HG03280 (cell line): ENCODE measurements at regions not wholly inside any gene's neighbourhood (a gene's known extent, or its start where the extent isn't known, plus 50 kb on each side); places are given as distances from the start of the nearest gene placed in this dataset.

Experiments used
- ATAC-seq: cut with Tn5 transposase; IDR thresholded peaks from one replicate; pipeline ENCODE4 v1.9.1; 2021; ENCODE audit warnings: mild to moderate bottlenecking, moderate library complexity; ENCODE audit not compliant: unreplicated experiment

DNA sequence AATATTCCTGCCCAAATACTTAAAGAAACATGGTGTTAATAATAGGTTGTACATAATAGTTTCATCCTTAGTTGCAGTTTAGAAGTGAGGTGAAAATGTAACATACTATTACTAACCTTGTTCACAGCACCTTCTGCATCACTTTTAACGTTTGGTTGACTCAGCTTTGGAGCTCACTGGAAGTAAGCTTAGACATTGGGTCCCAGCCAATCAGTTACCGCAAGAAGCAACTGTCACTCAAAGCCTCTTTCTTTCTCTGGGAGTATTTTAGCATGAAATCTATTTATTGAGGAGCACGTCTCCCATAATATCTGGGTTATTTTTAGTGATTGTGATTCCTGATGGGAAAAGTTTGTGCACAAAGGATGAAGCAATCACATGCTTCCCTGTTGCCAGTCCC lies 472.6 kb downstream of the SNAPC1 start:
- no peak for ATAC-seq

DNA sequence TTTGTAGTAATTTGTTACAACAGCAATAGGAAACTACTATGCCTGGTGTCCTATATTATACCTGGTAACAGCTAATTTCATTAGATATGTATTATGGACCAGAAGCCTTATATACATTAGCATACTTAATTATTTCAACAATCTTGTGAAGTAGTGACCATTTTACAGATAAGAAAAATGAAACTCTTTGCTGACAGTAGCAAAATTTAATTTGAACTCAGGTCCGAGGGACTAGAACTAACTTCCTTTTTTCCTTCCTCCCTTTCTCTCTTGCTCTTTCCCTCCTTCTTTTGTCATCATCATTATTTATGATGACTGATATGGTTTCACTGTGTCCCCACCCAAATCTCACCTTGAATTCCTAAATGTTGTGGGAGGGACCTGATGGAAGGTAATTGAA lies 482.0 kb downstream of the SNAPC1 start:
- ATAC-seq: no peak

DNA sequence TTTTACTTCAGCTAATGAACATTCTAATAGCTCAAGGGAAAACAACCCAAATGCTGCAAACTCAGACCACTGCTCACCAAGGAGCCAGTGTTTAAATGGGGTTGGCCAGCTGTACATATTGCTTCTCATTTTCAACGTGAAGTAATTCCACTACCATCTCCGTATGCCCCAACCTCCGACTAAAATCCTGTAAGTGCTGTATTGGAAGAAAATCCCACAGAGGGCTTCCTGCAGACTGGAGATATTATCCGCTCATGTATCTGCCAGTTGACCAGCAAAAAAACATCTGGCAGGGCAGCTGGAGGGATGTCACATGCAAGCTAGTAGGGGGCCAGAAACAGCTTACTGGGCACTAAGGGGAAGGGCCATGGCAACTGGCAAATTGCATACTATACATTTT lies 485.0 kb downstream of the SNAPC1 start:
- no peak for ATAC-seq

DNA sequence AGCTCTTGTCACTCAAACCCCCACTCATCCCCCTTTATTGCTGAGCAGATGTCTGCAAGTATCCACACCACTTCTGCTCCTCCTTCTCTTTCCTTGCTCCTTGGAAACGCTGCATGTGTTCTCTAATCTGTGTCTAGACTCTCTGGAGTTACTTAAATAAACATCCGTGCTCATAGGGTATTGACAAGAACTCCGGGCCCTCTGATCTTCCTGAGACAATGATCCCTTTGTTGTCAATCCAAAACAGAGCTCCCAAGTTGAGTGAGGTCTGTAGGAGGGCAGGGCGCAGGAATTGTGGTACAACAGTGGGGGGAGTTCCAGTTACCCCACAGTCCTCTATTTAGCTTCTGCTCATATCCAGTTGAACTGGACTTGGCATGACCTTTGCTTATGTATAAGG lies 489.0 kb downstream of the SNAPC1 start:
- ATAC-seq: no peak

DNA sequence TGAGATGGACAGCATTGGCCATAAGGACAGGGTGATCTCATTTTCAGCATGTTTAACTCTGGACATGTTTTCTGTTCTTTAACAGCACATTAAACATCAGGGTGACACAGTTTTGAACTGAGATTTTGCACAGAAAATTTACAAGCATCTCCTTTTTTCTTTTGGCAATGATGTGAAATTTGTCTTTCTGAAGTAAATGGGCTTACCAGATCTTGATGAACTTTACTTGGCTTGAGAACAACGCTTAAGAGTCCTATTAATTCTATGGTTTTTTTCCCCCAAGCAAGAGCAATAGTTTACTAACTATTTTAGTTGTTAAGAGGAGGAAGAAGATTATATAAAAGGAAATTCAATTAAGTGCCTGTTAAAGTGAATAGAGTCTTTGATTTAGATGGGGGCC lies 491.0 kb downstream of the SNAPC1 start:
- no peak for ATAC-seq

DNA sequence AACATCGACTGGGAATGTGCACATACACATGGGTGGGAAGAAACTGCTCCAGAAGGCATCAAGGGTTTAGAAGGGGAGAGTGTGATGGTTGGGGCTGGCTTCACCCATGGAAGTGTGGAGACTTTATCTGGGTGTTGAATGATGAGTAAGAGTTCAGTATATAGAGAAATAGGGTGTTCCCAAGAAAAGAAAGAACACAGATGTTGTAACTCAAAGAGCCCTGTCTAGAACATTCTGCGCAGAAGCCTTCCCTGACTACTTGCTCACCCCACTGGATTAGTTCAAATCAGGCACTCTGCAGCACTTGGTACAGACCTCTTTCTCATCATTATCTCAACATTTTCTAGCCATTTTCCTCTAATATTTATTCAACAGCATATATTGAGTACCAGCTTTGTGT lies 491.7 kb downstream of the SNAPC1 start:
- no peak for ATAC-seq

DNA sequence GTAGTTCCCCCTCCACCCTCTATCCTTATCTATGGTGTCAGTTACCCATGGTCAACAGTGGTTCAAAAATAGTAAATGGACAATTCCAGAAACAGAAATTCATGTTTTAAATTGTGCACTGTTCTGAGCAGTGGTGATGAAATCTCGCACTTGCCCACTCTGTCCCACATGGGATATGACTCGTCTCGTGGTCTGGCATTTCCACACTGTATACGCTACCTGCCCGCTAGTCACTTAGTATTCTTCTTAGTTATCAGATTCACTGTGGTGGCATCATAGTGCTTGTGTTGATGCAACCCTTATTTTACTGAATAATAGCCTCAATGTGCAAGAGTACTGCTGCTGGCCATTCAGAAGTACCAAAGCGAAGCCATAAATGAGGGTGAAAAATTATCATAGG lies 507.0 kb downstream of the SNAPC1 start:
- ATAC-seq: no peak

DNA sequence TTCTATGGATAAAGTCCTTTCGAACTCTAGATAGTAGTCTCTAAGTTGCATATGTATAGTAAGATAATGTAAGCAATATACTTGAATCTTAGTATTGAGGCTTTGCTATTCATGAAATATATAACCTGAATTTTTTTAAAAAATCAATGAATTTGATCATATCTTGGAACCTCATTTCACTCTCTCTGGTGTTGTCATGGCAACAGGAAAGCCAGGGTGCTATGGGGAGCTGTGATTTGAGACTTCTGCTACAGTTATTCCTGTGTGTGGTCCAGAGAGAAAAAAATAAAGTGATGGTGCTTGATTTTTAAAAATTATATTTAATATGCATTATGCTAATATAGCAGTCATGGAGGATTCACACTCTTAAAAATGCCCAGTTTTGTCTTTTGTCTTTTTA lies 508.0 kb downstream of the SNAPC1 start:
- ATAC-seq: no peak

DNA sequence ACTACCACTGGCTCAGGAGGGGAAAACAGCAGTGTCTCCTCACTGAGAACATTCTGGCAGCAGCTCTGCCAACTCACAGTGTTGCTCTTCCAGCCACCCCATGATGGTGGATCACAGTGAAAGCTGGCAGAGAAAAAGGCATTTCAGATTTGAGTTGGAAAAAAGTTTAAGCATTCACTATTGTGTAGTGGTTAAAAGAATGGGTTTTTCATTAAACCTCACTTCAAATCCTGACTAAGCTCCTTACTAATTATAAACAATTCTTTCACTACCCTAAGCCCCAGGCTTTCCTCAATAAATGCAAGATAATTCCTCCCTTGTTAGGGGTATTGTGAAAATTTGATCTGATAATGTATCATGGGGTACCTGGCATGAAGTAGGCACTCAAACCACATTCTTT lies 518.1 kb downstream of the SNAPC1 start:
- ATAC-seq: no peak

DNA sequence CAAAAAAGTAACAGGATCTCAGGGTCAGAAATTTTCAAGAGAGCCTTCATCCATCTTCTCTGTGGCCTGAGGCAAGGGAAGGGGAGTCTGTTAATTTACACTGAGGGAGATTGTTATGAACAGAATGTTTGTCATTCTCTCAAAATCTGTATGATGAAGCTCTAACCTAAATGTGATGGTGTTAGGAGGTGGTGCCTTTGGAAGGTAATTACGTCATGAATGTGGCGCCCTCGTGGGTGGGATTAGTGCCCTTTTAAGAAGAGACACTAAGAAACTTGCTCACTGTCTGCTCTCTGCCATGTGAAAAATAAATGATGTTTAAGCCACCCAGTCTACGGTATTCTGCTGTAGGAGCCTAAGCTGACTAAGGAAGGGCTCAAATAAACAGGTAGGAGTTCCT lies 521.6 kb downstream of the SNAPC1 start:
- no peak for ATAC-seq

DNA sequence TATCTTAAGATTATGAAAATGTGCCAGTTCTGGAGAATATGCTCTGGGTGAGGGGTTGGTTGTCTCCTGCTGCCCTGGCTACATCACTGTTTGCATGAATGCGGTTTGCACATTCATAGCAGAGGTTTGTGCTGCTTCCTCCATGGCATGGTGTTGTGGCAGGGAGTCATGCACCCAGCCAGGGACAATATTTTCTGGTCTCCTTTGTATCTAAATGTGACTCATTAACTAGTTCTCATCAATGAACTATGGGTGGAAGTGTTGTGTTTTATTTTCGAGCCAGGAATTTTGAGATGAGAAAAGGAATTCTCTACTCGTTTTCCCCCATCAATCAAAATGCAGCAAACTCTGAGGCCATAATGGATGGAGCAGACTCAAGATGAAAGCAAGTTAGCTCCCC lies 527.3 kb downstream of the SNAPC1 start:
- no peak for ATAC-seq

DNA sequence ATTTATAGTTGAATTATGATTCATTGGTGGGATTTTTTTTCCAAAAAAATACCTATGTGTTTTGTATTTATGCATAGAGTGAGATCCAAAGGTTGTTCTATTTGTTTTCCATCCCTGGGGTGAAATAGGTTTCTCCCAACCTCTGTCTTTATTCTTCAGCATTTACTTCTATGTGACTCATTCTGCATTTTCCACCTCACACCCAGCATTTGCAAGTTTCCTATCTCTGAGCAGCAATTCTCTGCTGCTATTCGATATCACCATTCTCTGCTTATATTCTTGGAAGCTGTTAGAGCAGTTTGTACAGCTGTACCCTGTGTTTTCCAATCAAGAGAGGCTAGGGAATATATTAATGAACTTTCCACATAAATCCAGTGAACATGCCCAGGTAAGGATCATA lies 538.9 kb downstream of the SNAPC1 start:
- ATAC-seq: no peak

DNA sequence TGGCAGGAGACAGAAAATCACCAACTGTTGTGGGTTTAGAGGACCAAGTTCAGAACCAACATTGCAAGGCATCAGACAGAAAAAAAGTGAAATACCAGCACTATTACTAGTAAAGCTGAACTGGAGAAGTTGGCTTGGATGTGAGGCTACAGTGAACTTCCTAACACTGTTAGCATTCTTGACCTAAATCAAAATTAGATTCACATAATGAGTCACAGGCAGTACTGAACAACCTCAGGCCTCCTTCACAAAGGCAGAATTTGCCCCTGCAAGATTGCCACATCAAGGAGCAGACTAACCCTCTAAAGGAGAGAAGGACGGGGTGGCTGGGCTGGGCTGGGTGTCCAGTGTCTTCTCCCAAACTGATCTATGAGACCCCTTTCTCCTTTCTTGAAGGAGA lies 539.7 kb downstream of the SNAPC1 start:
- no peak for ATAC-seq

DNA sequence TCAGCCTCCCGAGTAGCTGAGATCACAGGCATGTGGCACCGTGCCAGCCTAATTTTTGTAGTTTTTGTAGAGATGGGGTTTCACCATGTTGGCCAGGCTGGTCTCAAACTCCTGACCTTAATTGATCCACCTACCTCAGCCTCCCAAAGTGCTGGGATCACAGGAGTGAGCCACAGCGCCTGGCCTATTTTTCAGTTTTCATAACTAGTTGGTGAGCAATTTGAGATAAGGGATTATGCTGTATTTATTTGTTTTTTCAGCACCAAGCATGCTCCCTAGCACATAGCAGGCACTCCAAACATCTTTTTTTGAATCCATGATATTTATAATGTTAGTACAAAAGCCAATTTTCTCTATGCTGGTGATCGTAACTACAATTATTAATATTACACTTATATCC lies 541.2 kb downstream of the SNAPC1 start:
- no peak for ATAC-seq

DNA sequence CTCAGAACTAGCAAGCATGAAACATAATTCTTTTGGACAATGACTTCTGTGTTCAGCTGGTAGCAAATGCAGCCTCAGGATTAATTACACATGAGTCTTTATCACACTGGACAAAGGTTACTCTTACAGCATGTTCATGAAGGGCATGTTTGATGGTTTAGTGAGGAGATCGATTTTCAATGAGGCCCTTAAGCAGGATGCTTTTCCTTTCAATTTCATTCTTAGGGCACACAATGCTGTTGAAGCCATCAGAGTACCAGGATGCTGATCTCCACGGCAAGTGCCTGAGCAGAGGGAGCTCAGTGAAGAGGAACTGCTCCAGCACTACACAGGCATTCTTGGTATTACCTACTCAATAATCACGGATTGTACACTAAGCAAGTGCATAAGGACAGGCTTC lies 542.0 kb downstream of the SNAPC1 start:
- ATAC-seq: no peak

DNA sequence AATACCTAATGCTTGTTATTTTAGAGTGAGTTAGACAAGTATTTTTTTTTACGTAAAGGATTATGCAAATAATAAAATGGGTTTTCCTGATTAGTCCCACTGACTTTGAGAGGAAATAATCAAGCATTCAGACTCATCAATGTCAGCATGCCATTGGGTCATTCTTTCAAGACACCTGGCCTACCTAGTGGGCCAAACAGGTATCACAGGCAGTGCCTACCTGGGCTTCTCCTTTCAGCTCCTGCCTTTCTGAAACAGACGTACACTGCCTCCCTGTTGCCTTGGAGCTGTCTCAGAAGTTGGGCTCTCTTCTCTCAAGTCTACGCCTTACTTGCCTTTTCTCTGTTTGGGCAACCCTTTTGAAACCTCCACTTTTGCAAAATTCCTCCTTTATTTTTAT lies 545.6 kb downstream of the SNAPC1 start:
- no peak for ATAC-seq

DNA sequence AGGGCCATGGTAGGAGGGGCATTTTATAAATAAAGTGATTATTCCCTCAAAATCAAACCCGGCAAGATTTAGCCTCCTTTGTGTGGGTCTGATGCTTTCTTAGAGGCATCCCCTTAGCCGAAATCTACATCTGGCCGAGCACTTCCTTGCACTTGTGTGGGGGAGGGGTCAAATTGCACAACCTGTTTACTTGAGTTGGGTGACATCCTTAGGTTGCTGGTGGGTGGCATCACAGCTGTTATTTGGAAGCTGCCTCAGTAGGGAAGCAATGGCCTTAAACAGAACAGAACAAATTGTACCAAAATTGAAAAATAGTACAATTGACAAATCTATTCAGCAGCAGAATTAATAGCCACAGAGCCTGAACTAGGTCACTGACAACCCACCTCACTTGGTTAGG lies 546.1 kb downstream of the SNAPC1 start:
- ATAC-seq: no peak

DNA sequence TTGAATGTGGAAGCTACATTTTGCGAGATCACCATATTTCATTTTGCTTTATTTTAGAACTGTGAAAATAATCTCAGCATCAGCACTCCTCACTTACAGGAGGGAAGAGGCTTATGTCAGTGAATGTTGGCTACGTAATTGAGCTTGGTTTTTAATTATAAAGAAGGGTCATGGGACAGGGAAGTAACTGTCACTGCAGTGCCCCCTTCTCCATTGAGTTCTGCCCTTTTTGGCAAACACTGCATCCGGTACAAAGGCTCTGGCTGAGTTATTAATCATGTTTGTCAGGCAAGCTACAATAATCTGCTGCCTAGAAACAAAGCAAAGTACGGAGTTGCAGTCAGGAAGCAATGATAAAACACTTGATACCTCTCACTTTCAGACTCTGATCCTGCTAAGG lies 546.7 kb downstream of the SNAPC1 start:
- ATAC-seq: no peak

DNA sequence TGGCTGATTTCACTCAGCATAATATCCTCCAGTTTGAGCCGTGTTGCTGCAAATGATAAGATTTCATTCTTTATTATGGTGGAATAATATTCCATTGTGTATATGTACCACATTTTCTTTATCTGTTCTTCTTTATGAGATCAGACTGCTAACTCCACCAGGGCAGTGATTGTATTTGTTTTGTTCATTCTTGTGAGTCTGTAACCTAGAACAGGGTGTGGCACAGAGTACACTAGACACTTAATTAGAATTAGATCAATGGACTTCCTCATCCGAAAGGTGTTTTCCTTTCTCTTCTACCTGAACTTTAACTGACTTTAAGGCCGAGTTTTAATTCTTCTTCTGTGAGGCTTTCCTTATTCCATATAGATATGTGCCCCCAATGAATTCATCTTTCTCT lies 551.0 kb downstream of the SNAPC1 start:
- ATAC-seq: no peak

DNA sequence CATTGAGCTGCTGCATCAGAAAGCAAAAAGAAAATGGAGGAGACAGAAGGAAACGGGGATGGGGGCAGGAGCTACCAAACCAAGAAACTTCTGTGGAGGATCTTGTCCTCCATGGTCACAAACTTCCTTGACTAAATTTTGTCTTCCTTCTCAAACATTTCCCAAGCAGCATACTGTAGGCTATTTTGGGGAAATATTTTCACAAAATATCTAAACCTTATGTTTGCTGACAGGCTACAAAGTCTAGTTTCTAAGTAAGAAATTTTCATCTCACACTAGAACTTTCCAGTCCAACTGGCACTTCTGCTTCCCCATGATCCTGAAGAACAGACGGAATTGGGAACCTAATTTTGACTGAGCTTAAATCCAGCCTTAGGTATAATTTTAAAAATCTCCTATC lies 552.0 kb downstream of the SNAPC1 start:
- no peak for ATAC-seq

DNA sequence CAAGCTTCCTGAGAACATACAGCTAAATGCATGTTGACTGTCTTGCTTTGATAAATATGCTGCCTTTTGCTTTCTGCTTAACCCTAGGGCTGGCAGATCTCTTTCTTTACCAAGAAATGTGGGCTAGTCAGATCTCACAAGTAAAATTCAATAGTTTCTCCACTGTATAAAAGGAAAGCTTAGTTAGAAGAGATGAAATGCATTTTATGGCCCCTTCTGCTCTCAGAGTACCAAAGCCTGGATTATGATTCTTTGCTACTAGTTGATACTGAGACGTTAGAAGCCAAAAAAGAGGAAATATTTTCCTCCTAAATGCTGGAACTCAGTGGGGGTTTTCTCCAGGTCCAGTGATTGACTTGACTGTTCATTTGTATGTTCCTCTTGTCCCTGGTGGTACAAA lies 552.7 kb downstream of the SNAPC1 start:
- ATAC-seq: no peak

DNA sequence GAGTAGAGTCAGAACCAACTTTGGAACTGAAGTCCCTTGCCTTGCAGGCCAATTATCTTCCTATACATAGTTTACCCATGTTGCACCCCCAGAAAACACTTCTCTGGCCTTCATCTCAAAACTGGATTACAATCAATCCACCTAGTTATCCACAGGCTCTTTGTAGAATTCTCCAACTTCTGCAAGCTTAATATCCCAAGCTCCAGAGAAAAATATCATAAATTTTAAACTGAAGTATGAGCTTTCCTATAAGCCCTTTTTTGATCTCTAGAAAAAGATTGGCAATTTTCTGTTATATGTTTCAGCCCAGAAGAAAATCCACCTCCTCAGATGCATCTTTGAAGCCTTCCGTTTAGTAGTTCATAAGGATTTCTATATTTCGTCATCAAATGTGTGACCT lies 553.4 kb downstream of the SNAPC1 start:
- ATAC-seq: no peak

DNA sequence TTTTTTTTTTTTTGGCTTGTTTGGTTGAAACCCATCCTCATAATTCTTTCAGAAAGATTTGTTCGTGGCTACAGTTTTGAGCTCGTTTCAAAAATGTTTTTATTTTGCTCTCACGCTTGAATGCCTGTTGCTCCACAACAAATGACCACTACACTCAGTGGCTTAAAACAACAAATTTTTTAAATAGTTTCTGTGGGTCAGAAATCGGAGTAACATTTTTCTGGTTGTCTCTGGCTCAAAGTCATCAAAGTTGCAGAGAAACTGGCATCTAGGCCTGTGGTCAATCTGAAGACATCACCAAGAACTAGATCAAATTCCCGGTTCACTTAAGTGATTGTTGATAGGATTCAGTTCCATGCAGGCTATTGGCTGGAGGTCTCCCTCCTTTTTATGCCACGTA lies 560.0 kb downstream of the SNAPC1 start:
- ATAC-seq: no peak

DNA sequence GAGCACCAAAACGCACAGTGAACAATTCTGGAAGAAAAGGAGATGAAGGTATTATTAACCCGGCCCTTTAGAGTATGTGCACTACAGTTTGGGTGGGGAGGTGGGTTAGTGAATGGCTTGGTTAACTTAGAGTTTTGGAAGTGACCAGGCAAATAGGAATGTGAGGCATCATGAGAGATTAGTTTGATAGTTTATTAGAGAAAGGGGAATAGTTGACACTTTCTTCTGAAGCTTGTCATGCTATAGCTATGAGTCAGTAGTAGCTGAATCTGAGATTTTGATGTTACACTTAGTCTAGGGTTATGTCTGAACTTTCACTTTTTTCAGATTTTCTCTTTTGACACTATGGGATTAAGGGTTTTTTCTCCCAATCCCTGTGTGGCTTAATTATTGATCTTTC lies 567.2 kb downstream of the SNAPC1 start:
- no peak for ATAC-seq
